ENCODE measurements at regions not wholly inside any gene's neighbourhood (a gene's known extent, or its start where the extent isn't known, plus 50 kb on each side); places are given as distances from the start of the nearest gene placed in this dataset.

- no peak for TF ChIP-seq CTCF (IDR thresholded peaks at IDR 0.05)
- no peak for TF ChIP-seq POLR2A (IDR thresholded peaks at IDR 0.05)
Measured at GRCh38 chr1:83090195-83090594, 908.7 kb downstream of the TTLL7 start.

All from right lobe of liver (tissue), 4 donors.